Activated naive CD8-positive, alpha-beta T cell treated with anti-CD3 and anti-CD28 coated beads, Interleukin-2, amount 50 U/mL, for 24 hours (primary cell): ENCODE measurements at regions not wholly inside any gene's neighbourhood (a gene's known extent, or its start where the extent isn't known, plus 50 kb on each side); places are given as distances from the start of the nearest gene placed in this dataset.

Experiments used
- ATAC-seq: fragments of 150-1000 bp; cut with Tn5 transposase; one replicate; pipeline ENCODE4 v1.10.0; 2021
- DNase-seq: peaks from one replicate; pipeline ENCODE4 v3.0.0; 2021
- H3K27ac Mint-ChIP-seq: one replicate; pipeline ENCODE4 v1.8.0; 2021; ENCODE audit warnings: mild to moderate bottlenecking, mixed read lengths
- H3K27me3 Mint-ChIP-seq: one replicate; pipeline ENCODE4 v1.8.0; 2021; ENCODE audit warnings: mixed read lengths
- H3K36me3 Mint-ChIP-seq: one replicate; pipeline ENCODE4 v1.8.0; 2021; ENCODE audit warnings: low read depth, mixed read lengths
- H3K4me1 Mint-ChIP-seq: one replicate; pipeline ENCODE4 v1.8.0; 2021; ENCODE audit warnings: mixed read lengths
- H3K4me3 Mint-ChIP-seq: one replicate; pipeline ENCODE4 v1.8.0; 2021; ENCODE audit warnings: mild to moderate bottlenecking, moderate library complexity, mixed read lengths
- H3K9me3 Mint-ChIP-seq: one replicate; pipeline ENCODE4 v1.8.0; 2021; ENCODE audit warnings: mixed read lengths

DNA sequence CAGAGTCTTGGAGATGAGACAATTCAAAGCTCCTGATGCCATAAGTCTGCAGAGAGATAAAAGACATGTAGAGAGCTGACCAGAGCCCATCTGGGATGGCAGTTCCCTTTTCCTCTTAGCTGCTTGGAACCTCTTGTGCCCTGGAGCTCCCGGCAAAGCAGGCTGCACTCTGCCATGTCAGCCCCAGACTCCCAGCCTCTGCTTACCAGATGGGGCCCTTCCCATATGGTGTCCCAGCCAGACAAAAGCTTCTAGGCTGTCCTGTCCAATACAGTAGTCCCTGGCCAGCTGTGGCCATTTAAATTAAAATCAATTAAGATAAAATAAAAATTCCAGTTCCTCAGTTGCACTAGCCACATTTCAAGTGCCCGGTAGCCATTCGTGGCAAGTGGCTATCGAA is 303.9 kb downstream of the TTC6 start:
- Mint-ChIP-seq H3K4me3 (no peak overlapping the region), H3K27ac (no peak overlapping the region), H3K9me3 (no peaks in the 10 kb centered on the region), H3K27me3 (peaks cover 7% of the 10 kb centered on the region), H3K36me3 (no peaks in the 10 kb centered on the region), H3K4me1 (no peaks in the 10 kb centered on the region)
- DNase-seq = no peak
- ATAC-seq = no peak

DNA sequence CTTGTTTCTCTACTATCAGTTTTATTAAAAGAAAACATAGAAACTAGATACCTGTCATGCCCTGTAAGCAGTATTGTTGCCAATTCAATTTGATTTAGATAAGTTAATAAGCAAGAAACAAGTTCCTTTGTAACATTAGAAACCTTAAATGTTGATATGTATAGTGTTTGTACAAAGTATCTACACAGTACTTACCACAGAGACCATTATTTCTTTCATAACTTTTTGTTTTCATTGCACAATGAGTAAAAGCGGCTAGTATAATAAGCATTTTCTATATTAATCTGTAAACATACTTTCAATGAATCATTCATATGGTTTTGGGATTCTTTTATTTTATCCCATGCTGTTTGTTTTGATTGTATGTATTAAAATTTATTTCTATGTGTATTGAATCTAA is 305.1 kb downstream of the TTC6 start:
- DNase-seq = no peak
- H3K9me3 Mint-ChIP-seq = no peaks in the 10 kb centered on the region

DNA sequence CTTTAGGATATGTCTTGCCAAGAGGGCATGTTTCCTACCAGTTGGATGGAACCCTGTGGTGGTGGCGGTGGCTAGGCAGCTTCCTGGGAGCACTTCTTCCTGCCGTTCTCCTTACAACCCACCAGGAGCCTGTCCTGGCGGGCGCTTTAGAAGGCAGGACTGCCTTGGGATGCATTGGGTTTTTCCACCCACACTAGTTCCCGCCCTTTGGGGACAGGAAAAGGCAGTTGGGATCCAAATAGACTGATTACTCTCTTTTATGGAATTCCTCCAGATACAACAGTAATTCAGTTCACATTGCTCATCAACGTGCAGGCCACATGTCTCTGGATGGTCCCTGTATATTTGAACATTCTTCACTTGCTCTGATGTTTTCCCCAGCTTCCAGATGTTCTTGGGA is 305.7 kb upstream of the SSTR1 start:
- H3K27ac Mint-ChIP-seq = no peak overlapping the region
- peaks cover 10% of the 10 kb centered on the region for H3K27me3 Mint-ChIP-seq
- ATAC-seq (no peak), DNase-seq (no peak)
- no peaks in the 10 kb centered on the region for H3K4me1 Mint-ChIP-seq
- H3K9me3 Mint-ChIP-seq = no peaks in the 10 kb centered on the region
- H3K4me3 Mint-ChIP-seq = no peak overlapping the region
- no peaks in the 10 kb centered on the region for H3K36me3 Mint-ChIP-seq

More for the DNA sequence above, 305.1 kb downstream of the TTC6 start:
- no peaks in the 10 kb centered on the region for H3K4me1 Mint-ChIP-seq
- peaks cover 12% of the 10 kb centered on the region for H3K27me3 Mint-ChIP-seq
- H3K4me3 Mint-ChIP-seq = no peak overlapping the region
- no peaks in the 10 kb centered on the region for H3K36me3 Mint-ChIP-seq
- ATAC-seq = no peak
- no peak overlapping the region for H3K27ac Mint-ChIP-seq

DNA sequence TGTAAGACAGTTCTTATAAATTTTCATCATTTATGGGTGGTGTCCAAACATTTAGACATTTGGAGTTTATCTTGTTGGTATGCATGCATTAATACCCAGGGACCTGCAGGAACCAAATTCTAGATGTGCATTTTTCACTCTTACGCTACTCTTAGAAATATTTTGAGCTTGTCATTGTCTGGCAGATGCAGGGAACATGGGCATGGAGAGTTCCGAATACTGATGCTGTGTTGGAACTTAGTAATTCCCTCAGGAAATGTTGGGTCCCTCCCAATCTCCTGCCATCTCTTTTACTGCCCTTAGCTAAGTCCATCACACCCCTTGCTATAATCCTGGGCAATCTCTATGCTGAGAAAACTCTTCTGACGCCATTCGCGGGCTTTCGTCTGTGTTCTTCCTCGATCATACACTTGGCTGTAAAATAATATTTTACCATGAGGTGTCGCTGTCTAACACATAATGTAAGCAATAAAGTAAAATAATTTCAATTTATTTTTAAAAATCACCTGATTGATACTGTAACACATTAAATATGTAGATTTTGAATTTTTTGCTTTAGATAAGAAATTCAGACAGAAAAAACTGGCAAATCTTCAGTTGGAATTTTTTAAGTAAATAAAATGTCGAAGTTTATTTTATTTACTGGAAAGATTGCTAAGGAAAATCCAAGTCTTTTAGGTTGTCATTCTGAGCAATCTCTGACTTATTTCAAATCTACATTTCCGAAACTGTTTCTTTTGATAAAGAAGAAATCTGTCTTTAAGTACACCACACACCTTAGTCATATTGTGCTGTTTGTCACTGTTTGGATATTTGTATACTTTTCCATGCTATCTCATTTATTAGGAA is 304.1 kb upstream of the SSTR1 start:
- no peak for ATAC-seq
- Mint-ChIP-seq H3K27me3 (peaks cover 10% of the 10 kb centered on the region), H3K4me3 (no peak overlapping the region), H3K9me3 (no peaks in the 10 kb centered on the region), H3K27ac (no peak overlapping the region), H3K4me1 (no peaks in the 10 kb centered on the region), H3K36me3 (no peaks in the 10 kb centered on the region)
- DNase-seq = no peak

DNA sequence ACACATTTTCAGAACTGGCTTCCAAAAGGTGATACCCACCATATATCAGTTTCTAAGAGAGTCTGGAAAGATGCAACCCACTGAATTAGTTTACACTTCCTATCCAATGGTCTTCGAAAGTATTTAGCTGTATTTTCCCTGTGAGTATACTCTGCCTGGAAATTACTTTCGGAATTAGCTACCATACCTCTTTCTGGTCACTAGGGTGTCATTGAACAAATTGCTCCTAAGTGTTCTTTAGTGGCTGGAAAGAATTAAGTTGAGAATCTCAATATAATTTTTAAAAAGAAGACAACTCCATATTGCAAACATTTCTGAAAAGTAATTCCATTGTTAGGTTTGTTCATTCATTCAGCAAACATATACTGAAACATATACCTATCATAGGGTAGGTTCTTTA is 283.1 kb upstream of the SSTR1 start:
- Mint-ChIP-seq H3K27me3 (no peaks in the 10 kb centered on the region), H3K9me3 (no peaks in the 10 kb centered on the region), H3K4me1 (no peaks in the 10 kb centered on the region), H3K4me3 (no peak overlapping the region), H3K36me3 (no peaks in the 10 kb centered on the region), H3K27ac (no peak overlapping the region)
- DNase-seq (no peak), ATAC-seq (no peak)

DNA sequence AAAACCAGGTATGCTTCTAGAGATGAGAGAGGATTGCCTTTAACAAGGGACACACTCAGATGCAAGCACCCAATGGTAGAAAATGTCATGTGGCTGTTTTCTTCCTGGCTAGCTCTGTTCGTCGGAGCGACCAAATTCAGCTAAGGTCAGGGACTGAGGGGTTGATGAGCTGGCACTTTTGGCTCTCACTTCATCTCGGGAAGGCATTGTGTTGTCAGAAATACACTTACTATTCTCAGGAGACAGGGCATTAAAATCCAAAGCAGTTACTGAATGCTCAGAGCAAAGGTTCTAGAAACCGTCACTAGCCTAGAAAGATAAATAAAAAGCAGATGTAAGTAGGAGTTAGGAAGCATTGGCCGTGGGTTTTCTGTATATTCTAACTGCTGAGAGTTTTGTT is 275.7 kb upstream of the SSTR1 start:
- no peaks in the 10 kb centered on the region for H3K9me3 Mint-ChIP-seq
- ATAC-seq (no peak), DNase-seq (no peak)
- no peaks in the 10 kb centered on the region for H3K27me3 Mint-ChIP-seq
- H3K27ac Mint-ChIP-seq = no peak overlapping the region
- H3K4me3 Mint-ChIP-seq = no peak overlapping the region
- H3K4me1 Mint-ChIP-seq = no peaks in the 10 kb centered on the region
- no peaks in the 10 kb centered on the region for H3K36me3 Mint-ChIP-seq

DNA sequence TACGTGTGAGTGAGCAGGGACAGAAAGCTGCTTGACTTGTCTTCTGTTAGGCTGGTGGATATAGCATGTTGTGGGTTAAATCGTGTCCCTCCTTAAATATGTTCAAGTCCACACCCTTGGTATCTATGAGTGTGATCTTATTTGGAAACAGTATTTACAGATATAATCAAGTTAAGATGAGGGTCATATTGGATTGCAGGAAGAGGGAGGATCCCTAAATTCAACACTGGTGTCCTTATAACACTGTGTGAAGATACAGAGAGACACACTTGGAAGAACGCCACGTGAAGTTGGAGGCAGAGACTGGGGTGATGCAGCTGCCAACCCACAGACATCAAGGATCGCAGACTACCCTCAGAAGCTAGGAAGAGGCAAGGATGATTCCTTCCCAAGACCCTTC is 275.2 kb upstream of the SSTR1 start:
- Mint-ChIP-seq H3K27me3 (no peaks in the 10 kb centered on the region), H3K36me3 (no peaks in the 10 kb centered on the region), H3K9me3 (no peaks in the 10 kb centered on the region), H3K4me3 (no peak overlapping the region), H3K27ac (no peak overlapping the region), H3K4me1 (no peaks in the 10 kb centered on the region)
- DNase-seq = no peak
- no peak for ATAC-seq

DNA sequence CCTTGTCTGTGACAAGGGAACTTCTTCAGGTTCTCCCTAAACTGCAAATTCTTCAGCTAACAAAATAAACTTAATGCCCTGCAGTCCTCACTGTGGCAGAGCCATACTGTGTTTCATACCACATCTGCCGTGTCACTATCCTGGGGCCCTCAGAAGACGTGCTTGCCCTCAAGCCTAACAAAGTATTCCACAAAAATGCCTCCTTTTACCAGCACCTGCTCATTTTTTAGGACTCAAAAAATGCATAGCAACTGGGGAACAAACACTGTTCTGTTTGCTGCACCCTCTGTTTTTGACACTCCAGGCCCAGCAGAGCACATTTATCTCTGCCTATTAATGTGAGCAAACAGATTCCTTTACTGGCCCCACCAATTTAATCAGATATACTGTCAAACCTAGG is 270.7 kb upstream of the SSTR1 start:
- H3K27ac Mint-ChIP-seq = no peak overlapping the region
- H3K4me1 Mint-ChIP-seq = no peaks in the 10 kb centered on the region
- ATAC-seq = no peak
- no peaks in the 10 kb centered on the region for H3K9me3 Mint-ChIP-seq
- no peak for DNase-seq
- no peaks in the 10 kb centered on the region for H3K36me3 Mint-ChIP-seq
- H3K27me3 Mint-ChIP-seq = no peaks in the 10 kb centered on the region
- H3K4me3 Mint-ChIP-seq = no peak overlapping the region

DNA sequence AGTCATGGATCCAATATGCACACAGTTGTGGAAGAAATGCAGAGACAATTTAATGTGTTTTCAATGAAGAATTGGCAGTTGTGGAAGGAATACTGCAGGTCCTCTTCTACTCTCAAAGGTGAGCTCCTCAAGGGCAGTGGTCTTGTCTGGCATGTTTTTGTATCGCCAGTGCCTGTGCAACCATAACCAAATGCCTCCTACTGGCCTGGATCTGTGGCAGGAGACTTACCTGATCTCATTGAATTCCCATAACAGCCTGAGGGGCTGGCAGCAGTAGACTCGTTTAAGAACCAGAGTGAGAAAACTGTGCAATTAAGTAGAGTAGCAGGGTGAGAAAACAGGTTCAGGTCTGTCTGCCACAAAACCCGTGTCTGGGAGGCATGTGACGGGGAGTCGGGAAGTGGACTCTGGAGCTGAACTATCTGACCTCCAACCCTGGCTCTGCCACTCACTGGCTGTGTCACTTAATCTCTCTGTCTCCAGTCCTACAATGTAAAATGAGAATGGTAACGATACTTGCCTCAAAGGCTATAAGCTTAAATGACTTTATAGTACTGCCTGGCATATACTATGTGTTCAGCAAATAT is 268.2 kb upstream of the SSTR1 start:
- no peak overlapping the region for H3K27ac Mint-ChIP-seq
- no peaks in the 10 kb centered on the region for H3K27me3 Mint-ChIP-seq
- no peak overlapping the region for H3K4me3 Mint-ChIP-seq
- peaks cover 6% of the 10 kb centered on the region for H3K9me3 Mint-ChIP-seq
- no peak for DNase-seq
- no peaks in the 10 kb centered on the region for H3K36me3 Mint-ChIP-seq
- ATAC-seq = no peak
- no peaks in the 10 kb centered on the region for H3K4me1 Mint-ChIP-seq

DNA sequence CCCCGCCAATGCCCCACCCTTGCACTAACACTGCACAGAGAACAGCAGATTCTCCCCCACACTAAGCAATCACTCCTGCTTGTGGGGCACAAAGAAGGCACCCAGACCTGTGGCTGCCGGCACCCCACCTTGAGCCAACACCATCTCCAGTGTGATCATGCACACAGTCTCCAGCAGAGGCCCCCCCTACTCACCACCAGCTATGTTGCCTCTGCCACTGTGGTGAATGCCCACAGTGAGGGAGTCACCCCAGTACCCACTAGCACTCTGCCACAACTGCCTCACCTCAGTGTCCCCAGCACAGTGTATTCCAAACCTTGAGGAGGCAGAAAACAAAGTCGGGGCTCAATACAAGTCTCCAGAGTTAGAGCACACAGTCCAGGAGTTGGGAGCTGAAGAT is 261.7 kb upstream of the SSTR1 start:
- Mint-ChIP-seq H3K4me3 (no peak overlapping the region), H3K27me3 (no peaks in the 10 kb centered on the region), H3K27ac (no peak overlapping the region), H3K4me1 (no peaks in the 10 kb centered on the region), H3K9me3 (peaks cover 51% of the 10 kb centered on the region), H3K36me3 (no peaks in the 10 kb centered on the region)
- no peak for DNase-seq
- peak; percentile 52 for ATAC-seq

DNA sequence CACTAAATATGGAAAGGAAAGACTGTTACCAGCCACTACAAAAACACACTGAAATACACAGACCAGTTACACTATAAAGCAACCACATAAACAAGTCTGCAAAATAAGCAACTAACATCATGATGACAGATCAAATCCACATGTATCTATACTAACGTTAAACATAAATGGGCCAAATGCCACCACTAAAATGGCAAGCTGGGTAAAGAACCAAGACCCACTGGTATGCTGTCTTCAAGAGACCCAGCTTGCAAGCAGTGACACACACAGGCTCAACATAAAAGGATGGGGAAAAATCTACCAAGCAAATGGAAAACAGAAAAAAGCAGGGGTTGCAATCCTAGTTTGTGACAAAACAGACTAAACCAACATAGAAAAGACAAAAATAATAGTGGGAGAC is 260.9 kb upstream of the SSTR1 start:
- Mint-ChIP-seq H3K4me3 (no peak overlapping the region), H3K27me3 (no peaks in the 10 kb centered on the region), H3K27ac (no peak overlapping the region), H3K4me1 (no peaks in the 10 kb centered on the region), H3K9me3 (peaks cover 51% of the 10 kb centered on the region), H3K36me3 (no peaks in the 10 kb centered on the region)
- DNase-seq = no peak
- no peak for ATAC-seq

DNA sequence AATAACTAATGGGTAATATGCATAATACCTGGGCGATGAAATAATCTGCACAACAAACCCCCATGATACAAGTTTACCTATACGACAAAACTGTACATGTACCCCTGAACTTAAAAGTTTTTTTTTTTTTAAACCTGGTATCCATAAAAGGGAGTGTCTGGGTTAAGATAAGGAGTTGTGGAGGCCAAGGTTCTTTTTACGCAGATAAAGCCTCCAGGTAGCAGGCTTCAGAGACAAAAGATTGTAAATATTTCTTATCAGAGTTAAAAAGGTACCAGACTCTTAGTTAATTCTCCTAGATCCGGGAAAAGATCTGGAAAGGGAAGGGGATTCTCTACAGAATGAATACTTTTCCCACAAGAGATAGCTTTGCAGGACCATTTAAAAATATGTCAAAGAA is 259.4 kb upstream of the SSTR1 start:
- no peak overlapping the region for H3K27ac Mint-ChIP-seq
- H3K4me1 Mint-ChIP-seq = no peaks in the 10 kb centered on the region
- H3K9me3 Mint-ChIP-seq = peaks cover 51% of the 10 kb centered on the region
- DNase-seq (no peak), ATAC-seq (no peak)
- no peak overlapping the region for H3K4me3 Mint-ChIP-seq
- H3K27me3 Mint-ChIP-seq = no peaks in the 10 kb centered on the region
- no peaks in the 10 kb centered on the region for H3K36me3 Mint-ChIP-seq

DNA sequence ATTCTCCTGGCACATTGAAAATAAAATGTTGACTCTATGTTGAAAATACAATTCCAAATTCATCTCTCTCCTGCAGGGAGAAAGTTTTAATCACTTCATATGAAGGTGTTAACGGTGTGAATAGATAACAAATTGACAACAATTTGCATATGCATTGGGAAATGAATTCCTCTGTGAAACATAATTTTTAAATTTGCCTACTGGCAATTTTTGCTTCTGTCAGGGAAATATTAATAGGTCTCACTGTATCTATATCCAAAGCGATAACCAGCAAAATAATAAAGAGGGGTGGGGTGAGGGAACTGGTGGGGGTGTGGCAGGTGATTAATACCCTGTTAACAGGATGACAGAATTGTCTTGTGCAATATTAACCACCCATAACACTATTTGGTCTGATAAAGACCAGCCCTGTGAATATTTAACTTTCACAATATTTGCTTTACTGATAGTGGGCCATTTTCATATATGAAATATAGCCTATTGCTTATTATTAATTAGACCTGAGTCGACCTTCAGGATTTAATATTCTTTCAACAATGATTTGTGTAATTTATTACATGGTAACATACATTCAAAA is 239.0 kb upstream of the SSTR1 start:
- no peak overlapping the region for H3K4me3 Mint-ChIP-seq
- H3K9me3 Mint-ChIP-seq = no peaks in the 10 kb centered on the region
- no peaks in the 10 kb centered on the region for H3K27me3 Mint-ChIP-seq
- H3K4me1 Mint-ChIP-seq = peaks cover 4% of the 10 kb centered on the region
- ATAC-seq (no peak), DNase-seq (no peak)
- no peak overlapping the region for H3K27ac Mint-ChIP-seq
- no peaks in the 10 kb centered on the region for H3K36me3 Mint-ChIP-seq

DNA sequence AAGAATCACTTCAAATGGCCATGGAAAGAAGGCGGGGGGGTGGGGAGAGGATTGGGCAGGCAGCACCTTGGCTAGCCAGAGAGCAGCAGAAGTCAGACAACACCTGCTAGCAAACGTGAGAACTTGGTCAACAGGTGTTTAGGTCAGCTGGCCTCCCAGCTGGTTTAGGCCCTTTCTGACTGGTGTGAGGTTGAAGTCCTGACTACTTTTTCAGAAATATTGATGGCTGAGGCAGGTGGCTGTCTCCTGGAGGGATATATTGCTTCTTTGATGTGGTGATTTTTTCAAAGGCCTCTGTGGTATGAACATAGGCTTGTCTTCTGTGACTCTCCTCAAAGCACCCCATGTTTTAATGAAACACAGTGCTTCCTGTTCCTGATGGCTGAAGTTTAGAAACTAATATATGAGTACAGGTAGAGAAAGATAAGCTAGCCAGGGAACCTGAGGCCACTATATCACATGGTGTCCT is 238.2 kb upstream of the SSTR1 start:
- no peak for ATAC-seq
- DNase-seq = no peak
- no peak overlapping the region for H3K27ac Mint-ChIP-seq

DNA sequence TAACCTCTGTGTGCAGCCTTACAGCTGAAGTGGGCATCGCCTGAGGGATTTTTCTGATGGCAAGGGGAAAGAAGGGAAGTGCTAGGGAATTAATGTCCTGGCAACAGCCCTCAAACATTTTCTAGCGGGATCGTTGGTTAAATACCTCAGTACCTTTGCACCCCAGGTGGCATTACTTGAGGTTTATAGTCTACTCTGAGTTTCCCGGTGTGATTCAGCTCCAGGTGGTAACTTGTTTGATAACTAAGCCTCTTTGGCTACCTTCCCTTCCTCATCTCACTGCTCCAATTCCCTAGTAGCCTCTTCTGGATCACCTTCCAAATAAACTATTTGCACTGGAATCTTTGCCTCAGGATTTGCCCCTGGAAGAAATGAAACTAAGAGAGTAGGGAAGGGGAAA is 237.0 kb upstream of the SSTR1 start:
- H3K9me3 Mint-ChIP-seq = no peaks in the 10 kb centered on the region
- no peak overlapping the region for H3K27ac Mint-ChIP-seq
- DNase-seq (no peak), ATAC-seq (no peak)
- peaks cover 4% of the 10 kb centered on the region for H3K4me1 Mint-ChIP-seq
- H3K36me3 Mint-ChIP-seq = no peaks in the 10 kb centered on the region
- peaks cover 2% of the 10 kb centered on the region for H3K27me3 Mint-ChIP-seq
- H3K4me3 Mint-ChIP-seq = no peak overlapping the region

More for the DNA sequence above, 238.2 kb upstream of the SSTR1 start:
- no peak overlapping the region for H3K4me3 Mint-ChIP-seq
- peaks cover 2% of the 10 kb centered on the region for H3K27me3 Mint-ChIP-seq
- no peaks in the 10 kb centered on the region for H3K9me3 Mint-ChIP-seq
- H3K36me3 Mint-ChIP-seq = no peaks in the 10 kb centered on the region
- peaks cover 4% of the 10 kb centered on the region for H3K4me1 Mint-ChIP-seq
